H1 (cell line): ENCODE measurements at regions not wholly inside any gene's neighbourhood (a gene's known extent, or its start where the extent isn't known, plus 50 kb on each side); places are given as distances from the start of the nearest gene placed in this dataset.

Experiments used
- CTCF ChIA-PET: fragments of 300-600 bp; sonication (Branson Sonifier 250); formaldehyde crosslinking; loops from one replicate; lab custom pipeline; 2021; ENCODE audit not compliant: partially characterized antibody; lab: Charles Lee
- POLR2A ChIA-PET: fragments of 300-600 bp; sonication (Branson Sonifier 250); formaldehyde crosslinking; loops from one replicate; lab custom pipeline; 2021; ENCODE audit warnings: inconsistent platforms; ENCODE audit not compliant: partially characterized antibody; lab: Charles Lee
- DNase-seq, 2 experiments: peaks; one replicate each; pipeline versions ENCODE4 v3.0.0 to v3.0.0-alpha.2; 2010 to 2022; ENCODE audit warnings: low spot score in 2 of 2, low read depth in 1 of 2, mixed read lengths in 1 of 2
- FAIRE-seq: peaks from 2 replicates; lab custom pipeline; 2011; peaks lifted over from hg19 to GRCh38; lab: Jason Lieb, UNC
- H2AFZ ChIP-seq: 2 replicates; pipeline ENCODE4 v1.8.1; 2012; ENCODE audit warnings: low read length, inconsistent platforms
- H2AK5ac ChIP-seq: 2 replicates; pipeline ENCODE4 v1.6.1; 2013; ENCODE audit warnings: low read depth, low read length
- H2BK120ac ChIP-seq: replicated peaks from 2 replicates; pipeline ENCODE3; 2013; ENCODE audit warnings: low read depth, low read length, inconsistent platforms
- H2BK12ac ChIP-seq: 2 replicates; pipeline ENCODE4 v1.6.1; 2013; ENCODE audit warnings: low read depth, low read length
- H2BK15ac ChIP-seq: 2 replicates; pipeline ENCODE4 v1.6.1; 2013; ENCODE audit warnings: low read length
- H2BK20ac ChIP-seq: 2 replicates; pipeline ENCODE4 v1.6.1; 2013; ENCODE audit warnings: low read length
- H2BK5ac ChIP-seq: 2 replicates; pipeline ENCODE4 v1.6.1; 2013; ENCODE audit warnings: low read depth, low read length
- H3K14ac ChIP-seq: 2 replicates; pipeline ENCODE4 v1.6.1; 2013; ENCODE audit warnings: inconsistent platforms; ENCODE audit not compliant: insufficient read length
- H3K18ac ChIP-seq: 2 replicates; pipeline ENCODE4 v1.6.1; 2013; ENCODE audit warnings: low read length; ENCODE audit errors: extremely low read depth
- H3K23ac ChIP-seq: 2 replicates; pipeline ENCODE4 v1.6.1; 2013; ENCODE audit warnings: inconsistent platforms; ENCODE audit not compliant: insufficient read length
- H3K23me2 ChIP-seq: 2 replicates; pipeline ENCODE4 v1.6.1; 2013; ENCODE audit warnings: low read depth, low read length
- H3K27ac ChIP-seq: 2 replicates; pipeline ENCODE4 v1.6.1; 2011; ENCODE audit warnings: low read depth, low read length, inconsistent platforms
- H3K27me3 ChIP-seq, 4 experiments: replicated peaks in 1 of 4; 1 replicate in 1 of 4; 2 replicates in 3 of 4; pipeline versions ENCODE4 v1.6.1 to v1.8.1; 2011 to 2013; ENCODE audit warnings: low read length in 3 of 4, mild to moderate bottlenecking in 3 of 4, inconsistent platforms in 2 of 4, mixed read lengths in 2 of 4, moderate library complexity in 1 of 4; ENCODE audit not compliant: control insufficient read depth in 3 of 4, insufficient read depth in 3 of 4; ENCODE audit errors: extremely low read depth in 1 of 4
- H3K36me3 ChIP-seq, 4 experiments: 2 replicates each; pipeline versions ENCODE4 v1.6.1 to v1.8.1; 2011 to 2013; ENCODE audit warnings: mild to moderate bottlenecking in 4 of 4, low read length in 3 of 4, moderate library complexity in 2 of 4, control low read depth in 1 of 4, inconsistent platforms in 1 of 4; ENCODE audit not compliant: insufficient read depth in 4 of 4, control insufficient read depth in 2 of 4
- H3K4ac ChIP-seq: replicated peaks from 2 replicates; pipeline ENCODE3; 2013; ENCODE audit warnings: low read length, low read depth, mixed read lengths, inconsistent platforms; ENCODE audit not compliant: insufficient read length
- H3K4me1 ChIP-seq, 4 experiments: replicated peaks in 1 of 4; 1 replicate in 1 of 4; 2 replicates in 3 of 4; pipeline versions ENCODE4 v1.6.1 to v1.8.1; 2011 to 2013; ENCODE audit warnings: low read length in 3 of 4, inconsistent platforms in 2 of 4, mixed read lengths in 1 of 4; ENCODE audit not compliant: insufficient read depth in 4 of 4, control insufficient read depth in 3 of 4
- H3K4me2 ChIP-seq, 2 experiments: 2 replicates each; pipeline versions ENCODE4 v1.6.1 to v1.8.1; 2011 to 2013; ENCODE audit warnings: low read depth in 2 of 2, low read length in 2 of 2, control low read depth in 1 of 2, inconsistent platforms in 1 of 2, mild to moderate bottlenecking in 1 of 2; ENCODE audit not compliant: insufficient read depth in 1 of 2
- H3K4me3 ChIP-seq, 4 experiments: fragments of 200-600, 300-600 bp in 1 of 4; sonication (generic), shearing (Covaris generic), sonication (Bioruptor Twin) in 1 of 4; 2 replicates each; pipeline versions ENCODE4 v1.5.1 to v1.8.1; 2011 to 2016; ENCODE audit warnings: low read length in 4 of 4, low read depth in 3 of 4, control low read depth in 2 of 4, inconsistent platforms in 2 of 4, mild to moderate bottlenecking in 2 of 4, mixed read lengths in 1 of 4, moderate library complexity in 1 of 4; ENCODE audit not compliant: insufficient read depth in 2 of 4; ENCODE audit errors: extremely low read depth in 1 of 4
- H3K56ac ChIP-seq: replicated peaks from 2 replicates; pipeline ENCODE3; 2013; ENCODE audit warnings: low read depth, mild to moderate bottlenecking, mixed read lengths, low read length, inconsistent platforms; ENCODE audit not compliant: insufficient read length
- H3K79me1 ChIP-seq: 2 replicates; pipeline ENCODE4 v1.6.1; 2013; ENCODE audit warnings: low read depth, low read length, control low read depth
- H3K79me2 ChIP-seq, 2 experiments: 2 replicates each; pipeline versions ENCODE4 v1.6.1 to v1.8.1; 2012 to 2013; ENCODE audit warnings: low read length in 2 of 2, mild to moderate bottlenecking in 2 of 2, inconsistent platforms in 1 of 2; ENCODE audit not compliant: insufficient read depth in 2 of 2, control insufficient read depth in 1 of 2
- H3K9ac ChIP-seq, 4 experiments: replicated peaks in 1 of 4; 1 replicate in 1 of 4; 2 replicates in 3 of 4; pipeline versions ENCODE4 v1.6.1 to v1.8.1; 2011 to 2013; ENCODE audit warnings: low read depth in 3 of 4, low read length in 3 of 4, control low read depth in 2 of 4, mild to moderate bottlenecking in 2 of 4, moderate library complexity in 2 of 4, inconsistent platforms in 1 of 4; ENCODE audit errors: extremely low read depth in 1 of 4
- H3K9me3 ChIP-seq, 2 experiments: 2 replicates each; pipeline versions ENCODE4 v1.6.1 to v1.8.1; 2012 to 2013; ENCODE audit warnings: mild to moderate bottlenecking in 2 of 2, moderate library complexity in 2 of 2, control low read depth in 1 of 2, inconsistent platforms in 1 of 2, low read depth in 1 of 2, low read length in 1 of 2, mixed read lengths in 1 of 2; ENCODE audit not compliant: insufficient read depth in 2 of 2
- H4K20me1 ChIP-seq, 2 experiments: replicated peaks in 1 of 2; 2 replicates each; pipeline versions ENCODE3 to v1.8.1; 2011 to 2013; ENCODE audit warnings: inconsistent platforms in 2 of 2, low read length in 2 of 2, mild to moderate bottlenecking in 1 of 2; ENCODE audit not compliant: insufficient read depth in 2 of 2, control insufficient read depth in 1 of 2
- H4K5ac ChIP-seq: 2 replicates; pipeline ENCODE4 v1.6.1; 2013; ENCODE audit warnings: low read length, low read depth, mixed read lengths, inconsistent platforms; ENCODE audit not compliant: insufficient read length
- H4K8ac ChIP-seq: 2 replicates; pipeline ENCODE4 v1.8.0; 2013; ENCODE audit warnings: mild to moderate bottlenecking, moderate library complexity, low read length, inconsistent platforms; ENCODE audit not compliant: insufficient read depth; ENCODE audit errors: extremely low read depth
- H4K91ac ChIP-seq: replicated peaks from 2 replicates; pipeline ENCODE3; 2013; ENCODE audit warnings: low read length, mixed read lengths, inconsistent platforms; ENCODE audit not compliant: insufficient read length
- CBX5 ChIP-seq: fragments of 300-800, 300-1000 bp; sonication (generic); IDR thresholded peaks from 2 replicates; pipeline ENCODE4 v1.7.1; 2016; ENCODE audit warnings: antibody characterized with exemption, low read length, low read depth
- CTCF ChIP-seq, 3 experiments: IDR thresholded peaks; 1 replicate in 2 of 3; 2 replicates in 1 of 3; pipeline versions ENCODE4 v1.5.1 to v1.6.1; 2011; ENCODE audit warnings: low read length in 3 of 3, mild to moderate bottlenecking in 3 of 3, inconsistent platforms in 2 of 3, low read depth in 1 of 3, moderate library complexity in 1 of 3; ENCODE audit not compliant: insufficient read depth in 1 of 3; ENCODE audit errors: control extremely low read depth in 1 of 3
- WGBS, 2 experiments: shearing (Covaris generic) in 1 of 2; methylation state at CpG; one replicate each; pipeline versions ENCODE4 v1.1.6 to v1.1.7; 2013 to 2015; ENCODE audit warnings: low lambda C conversion rate in 2 of 2, mixed read lengths in 2 of 2, inconsistent platforms in 1 of 2, low coverage in 1 of 2, missing lambda C conversion rate in 1 of 2; ENCODE audit not compliant: insufficient replicate concordance in 2 of 2, insufficient coverage in 1 of 2, insufficient read length in 1 of 2; ENCODE audit errors: extremely low coverage in 1 of 2, missing lambda C conversion rate in 1 of 2; 5-methylcytosine and 5-hydroxymethylcytosine counted together

DNA sequence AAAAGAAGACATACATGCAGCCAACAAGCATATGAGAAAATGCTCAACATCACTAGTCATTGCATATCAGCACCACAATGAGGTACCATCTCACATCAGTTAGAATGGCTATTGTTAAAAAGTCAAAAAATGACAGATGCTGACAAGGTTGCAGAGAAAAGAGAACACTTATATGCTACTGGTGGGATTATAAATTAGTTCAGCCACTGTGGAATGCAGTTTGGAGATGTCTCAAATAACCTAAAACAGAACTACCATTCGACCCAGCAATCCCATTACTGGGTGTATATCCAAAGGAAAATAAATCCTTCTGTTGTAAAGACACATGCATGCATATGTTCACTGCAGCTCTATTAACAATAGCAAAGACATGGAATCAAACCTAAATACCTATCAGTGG, 238.4 kb downstream of the KCNC2 start:
- 91% methylated on average over 1 of the region's 1 CpG; no CpG with 5 or more reads in 1 of the 2 experiments for WGBS, 2 experiments
- Histone ChIP-seq H3K23ac (no peak overlapping the region), H3K27me3 (no peaks in the 10 kb centered on the region), H2BK15ac (no peak overlapping the region), H3K9ac (no peak overlapping the region), H3K4me1 (no peaks in the 10 kb centered on the region), H3K36me3 (no peaks in the 10 kb centered on the region), H3K79me1 (no peaks in the 10 kb centered on the region), H3K56ac (no peak overlapping the region), H4K8ac (no peak overlapping the region), H3K23me2 (no peaks in the 10 kb centered on the region), H2BK5ac (no peak overlapping the region), H3K4me3 (no peak overlapping the region), H2BK12ac (no peak overlapping the region), H2BK120ac (no peak overlapping the region), H3K9me3 (no peaks in the 10 kb centered on the region), H3K27ac (no peak overlapping the region), H4K5ac (no peak overlapping the region), H4K91ac (no peak overlapping the region), H2BK20ac (no peak overlapping the region), H3K4ac (no peak overlapping the region), H4K20me1 (no peaks in the 10 kb centered on the region), H3K79me2 (no peaks in the 10 kb centered on the region), H2AK5ac (no peak overlapping the region), H2AFZ (no peak overlapping the region), H3K4me2 (no peak overlapping the region), H3K14ac (no peak overlapping the region), H3K18ac (no peak overlapping the region)
- no peak for DNase-seq
- POLR2A ChIA-PET: no interaction called here
- CTCF ChIA-PET: no interaction called here
- TF ChIP-seq CTCF (IDR thresholded peaks at IDR 0.05; ENCODE audit: control extremely low read depth in 1 of 3, insufficient read depth in 1 of 3, low read depth in 1 of 3, low read length in 3 of 3) (no peak), CBX5 (no peak)
- no peak for FAIRE-seq
